Keratinocyte (primary cell): ENCODE measurements at regions not wholly inside any gene's neighbourhood (a gene's known extent, or its start where the extent isn't known, plus 50 kb on each side); places are given as distances from the start of the nearest gene placed in this dataset.

Experiments used
- DNase-seq: peaks from one replicate; pipeline ENCODE4 v3.0.0-alpha.2; 2011; ENCODE audit warnings: low read depth, missing footprints, low spot score
- FAIRE-seq: peaks from 2 replicates; lab custom pipeline; 2011; peaks lifted over from hg19 to GRCh38; lab: Jason Lieb, UNC
- H2AFZ ChIP-seq: 2 replicates; pipeline ENCODE4 v1.6.0; 2012; ENCODE audit warnings: low read length, control low read depth, inconsistent platforms; ENCODE audit not compliant: control insufficient read depth
- H3K27ac ChIP-seq: 2 replicates; pipeline ENCODE4 v1.5.1; 2011; ENCODE audit warnings: low read length; ENCODE audit not compliant: control insufficient read depth, insufficient read depth
- H3K27me3 ChIP-seq: 3 replicates; pipeline ENCODE4 v1.6.0; 2011; ENCODE audit warnings: low read length; ENCODE audit not compliant: control insufficient read depth, insufficient read depth; ENCODE audit errors: extremely low read depth
- H3K36me3 ChIP-seq, 2 experiments: 2 replicates in 1 of 2; 3 replicates in 1 of 2; pipeline ENCODE4 v1.5.1; 2011; ENCODE audit warnings: low read length in 2 of 2, mild to moderate bottlenecking in 1 of 2; ENCODE audit not compliant: control insufficient read depth in 2 of 2, insufficient read depth in 2 of 2; ENCODE audit errors: extremely low read depth in 1 of 2
- H3K4me1 ChIP-seq: 3 replicates; pipeline ENCODE4 v1.5.1; 2011; ENCODE audit warnings: low read length; ENCODE audit not compliant: control insufficient read depth, insufficient read depth; ENCODE audit errors: extremely low read depth
- H3K4me2 ChIP-seq: 3 replicates; pipeline ENCODE4 v1.6.0; 2011; ENCODE audit warnings: low read depth, low read length; ENCODE audit not compliant: control insufficient read depth, insufficient read depth; ENCODE audit errors: extremely low read depth
- H3K4me3 ChIP-seq, 3 experiments: fragments of 200-600 bp in 1 of 3; sonication (generic) in 1 of 3; 2 replicates in 2 of 3; 3 replicates in 1 of 3; pipeline ENCODE4 v1.5.1; 2011 to 2016; ENCODE audit warnings: low read length in 3 of 3, mild to moderate bottlenecking in 3 of 3, control low read depth in 2 of 3, inconsistent platforms in 1 of 3, low read depth in 1 of 3, mixed read lengths in 1 of 3, mixed run types in 1 of 3, moderate library complexity in 1 of 3; ENCODE audit not compliant: control insufficient read depth in 2 of 3, insufficient read depth in 2 of 3; ENCODE audit errors: extremely low read depth in 1 of 3
- H3K79me2 ChIP-seq: 2 replicates; pipeline ENCODE4 v1.6.0; 2012; ENCODE audit warnings: low read length; ENCODE audit not compliant: control insufficient read depth, insufficient read depth
- H3K9ac ChIP-seq: 3 replicates; pipeline ENCODE4 v1.6.0; 2011; ENCODE audit warnings: low read length; ENCODE audit not compliant: control insufficient read depth, insufficient read depth; ENCODE audit errors: extremely low read depth
- H3K9me1 ChIP-seq: 3 replicates; pipeline ENCODE4 v1.6.0; 2011; ENCODE audit warnings: low read length; ENCODE audit not compliant: control insufficient read depth, insufficient read depth; ENCODE audit errors: extremely low read depth
- H3K9me3 ChIP-seq: 2 replicates; pipeline ENCODE4 v1.5.1; 2012; ENCODE audit warnings: low read depth, low read length; ENCODE audit not compliant: control insufficient read depth
- H4K20me1 ChIP-seq: 3 replicates; pipeline ENCODE4 v1.6.0; 2011; ENCODE audit warnings: low read length; ENCODE audit not compliant: control insufficient read depth, insufficient read depth; ENCODE audit errors: extremely low read depth
- CTCF ChIP-seq, 3 experiments: IDR thresholded peaks in 1 of 3; conservative IDR thresholded peaks in 1 of 3; optimal IDR thresholded peaks in 1 of 3; 2 replicates in 2 of 3; 3 replicates in 1 of 3; pipeline versions ENCODE3 to v1.5.1; 2011; ENCODE audit warnings: low read length in 3 of 3, mild to moderate bottlenecking in 3 of 3, moderate library complexity in 2 of 3, control low read depth in 1 of 3, inconsistent platforms in 1 of 3; ENCODE audit not compliant: insufficient read depth in 2 of 3; ENCODE audit errors: extremely low read depth in 1 of 3
- EZH2 ChIP-seq: IDR thresholded peaks from one replicate; pipeline ENCODE4 v1.6.1; 2012; ENCODE audit warnings: inconsistent platforms, mild to moderate bottlenecking, low read length, moderate library complexity
- dilution Hi-C: fragments of 300-500 bp; cut with MboI; formaldehyde crosslinking; loops from one replicate; pipeline ENCODE4 v1.7.0; 2020; ENCODE audit warnings: low sequenced_read_pairs; ENCODE audit not compliant: extremely low pct_ligation_motif_present

- dilution Hi-C loops: no loop called here
- no peak overlapping the region for H3K4me3 ChIP-seq
- DNase-seq (no peak), FAIRE-seq (no peak)
- no peaks in the 10 kb centered on the region for H3K27me3 ChIP-seq
- no peaks in the 10 kb centered on the region for H3K4me1 ChIP-seq
- H3K79me2 ChIP-seq: no peaks in the 10 kb centered on the region
- H3K9ac ChIP-seq: no peak overlapping the region
- no peak overlapping the region for H3K4me2 ChIP-seq
- no peaks in the 10 kb centered on the region for H3K9me3 ChIP-seq
- TF ChIP-seq CTCF (optimal IDR thresholded peaks at IDR 0.05 in 1 of 3, IDR thresholded peaks at IDR 0.05 in 1 of 3, conservative IDR thresholded peaks at IDR 0.05 in 1 of 3; ENCODE audit: extremely low read depth in 1 of 3, insufficient read depth in 2 of 3, low read length in 3 of 3): no peak
- no peak for TF ChIP-seq EZH2
- H4K20me1 ChIP-seq: no peaks in the 10 kb centered on the region
- no peak overlapping the region for H3K27ac ChIP-seq
- H3K36me3 ChIP-seq: no peaks in the 10 kb centered on the region
- no peaks in the 10 kb centered on the region for H3K9me1 ChIP-seq
- no peak overlapping the region for H2AFZ ChIP-seq
These were observed 54.1 kb upstream of the ARHGAP24 start for GRCh38 chr4:85420831-85421230.

- no peak overlapping the region for H2AFZ ChIP-seq
- no peaks in the 10 kb centered on the region for H3K9me1 ChIP-seq
- TF ChIP-seq EZH2: no peak
- TF ChIP-seq CTCF (optimal IDR thresholded peaks at IDR 0.05 in 1 of 3, IDR thresholded peaks at IDR 0.05 in 1 of 3, conservative IDR thresholded peaks at IDR 0.05 in 1 of 3; ENCODE audit: extremely low read depth in 1 of 3, insufficient read depth in 2 of 3, low read length in 3 of 3): no peak
- no peaks in the 10 kb centered on the region for H3K9me3 ChIP-seq
- DNase-seq (no peak), FAIRE-seq (peak; percentile 29)
- no peaks in the 10 kb centered on the region for H3K4me1 ChIP-seq
- no peak overlapping the region for H3K4me3 ChIP-seq
- no peak overlapping the region for H3K4me2 ChIP-seq
- no peak overlapping the region for H3K9ac ChIP-seq
- dilution Hi-C loops: no loop called here
- H4K20me1 ChIP-seq: no peaks in the 10 kb centered on the region
- H3K27me3 ChIP-seq: no peaks in the 10 kb centered on the region
- no peaks in the 10 kb centered on the region for H3K79me2 ChIP-seq
- no peaks in the 10 kb centered on the region for H3K36me3 ChIP-seq
- no peak overlapping the region for H3K27ac ChIP-seq
These were observed 51.5 kb upstream of the ARHGAP24 start for GRCh38 chr4:85423431-85423830.
